Activated T-helper 9 cell treated with anti-CD3 and anti-CD28 coated beads, Interleukin-2, amount 50 U/mL, for 16 hours (primary cell): ENCODE measurements at regions not wholly inside any gene's neighbourhood (a gene's known extent, or its start where the extent isn't known, plus 50 kb on each side); places are given as distances from the start of the nearest gene placed in this dataset.
"Not testable (repeated sequence)": the region's sequence is repeated elsewhere in the genome, so short reads cannot be mapped to it uniquely, and the experiment has no call there.

Experiments used
- DNase-seq: peaks from one replicate; pipeline ENCODE4 v3.0.0-alpha.2; 2020; ENCODE audit warnings: low read depth

DNA sequence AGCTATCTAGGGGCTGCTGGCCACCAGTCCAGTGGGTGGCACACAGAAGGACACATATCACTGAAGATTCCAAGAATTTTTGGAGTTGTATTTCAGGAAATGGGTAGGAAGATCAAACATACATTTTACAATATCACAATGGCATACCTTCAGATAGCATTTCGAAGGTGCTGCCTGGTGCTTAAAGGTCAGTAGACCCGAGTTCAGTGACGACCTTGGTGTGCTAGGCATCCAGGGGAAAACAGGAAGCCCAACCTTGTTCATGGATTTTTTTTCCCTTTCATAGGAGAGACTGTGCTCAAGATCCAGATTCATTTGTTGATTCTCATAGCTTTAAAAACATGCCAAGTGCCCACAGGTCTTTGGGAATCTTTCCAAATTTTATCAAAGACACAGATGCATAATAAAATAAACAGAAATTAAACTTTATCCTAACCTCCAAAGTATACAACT lies 51.0 kb upstream of the RCBTB2 start:
- no peak for DNase-seq

DNA sequence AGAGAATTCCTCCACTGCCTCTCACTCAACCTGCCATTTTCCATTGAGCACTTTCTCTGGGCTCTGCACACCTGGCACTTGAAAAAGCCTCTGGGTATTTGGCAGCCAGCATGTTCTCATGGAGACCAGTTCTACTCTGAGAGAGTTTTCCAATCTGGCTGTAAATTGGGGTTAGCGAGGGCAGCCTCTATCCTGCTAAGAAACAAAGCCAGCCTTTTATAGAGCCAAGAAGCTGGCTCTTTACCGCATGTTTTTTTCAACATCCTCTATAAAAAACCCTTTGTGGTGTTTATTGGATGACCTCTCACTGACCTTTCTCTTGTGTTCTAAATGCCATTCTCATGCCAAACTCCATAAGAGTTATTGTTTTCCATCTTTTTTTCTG lies 52.6 kb upstream of the RCBTB2 start:
- DNase-seq = no peak

DNA sequence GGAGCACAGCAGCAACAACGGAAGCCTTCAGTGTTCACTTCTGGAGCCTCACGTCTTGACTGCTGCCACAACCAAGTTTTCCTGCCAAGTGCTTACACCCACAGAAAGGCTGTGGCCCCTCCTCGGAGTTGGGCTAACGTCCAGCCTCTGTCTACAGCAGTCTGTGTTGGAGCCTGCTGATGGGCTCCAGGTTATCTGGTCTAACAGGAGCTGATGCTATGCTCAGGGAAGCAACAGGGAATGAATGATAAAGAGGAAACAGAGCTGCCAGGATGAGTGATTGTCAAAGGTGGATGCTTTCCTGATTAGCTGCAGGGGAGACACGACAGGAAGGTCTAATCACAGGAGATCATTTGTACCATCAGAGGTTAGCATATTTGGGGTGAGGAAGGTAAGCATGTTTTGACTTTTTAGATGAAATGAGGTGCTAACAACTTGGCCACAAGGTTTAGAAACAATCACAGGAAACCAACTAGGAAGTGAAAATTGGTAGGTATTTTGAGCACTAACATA lies 53.8 kb upstream of the RCBTB2 start:
- no peak for DNase-seq

DNA sequence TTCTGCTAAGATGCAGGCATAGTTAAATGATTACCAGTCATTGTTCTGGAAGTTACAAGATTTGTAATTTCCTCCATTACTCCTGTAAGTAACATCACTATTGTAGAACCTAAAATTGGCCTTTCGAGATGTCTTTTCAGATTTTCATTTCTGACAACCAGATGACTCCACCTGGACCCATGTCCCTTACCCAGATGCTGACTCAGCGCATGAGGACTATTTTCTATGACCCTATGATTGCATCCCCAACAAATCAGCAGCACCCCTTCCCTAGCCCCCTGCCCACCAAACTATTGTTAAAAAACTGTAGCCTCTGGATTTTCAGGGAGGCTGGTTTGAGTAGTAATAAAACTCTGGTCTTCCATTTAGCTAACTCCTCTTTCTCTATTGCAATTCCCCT lies 55.2 kb upstream of the RCBTB2 start:
- DNase-seq = no peak

DNA sequence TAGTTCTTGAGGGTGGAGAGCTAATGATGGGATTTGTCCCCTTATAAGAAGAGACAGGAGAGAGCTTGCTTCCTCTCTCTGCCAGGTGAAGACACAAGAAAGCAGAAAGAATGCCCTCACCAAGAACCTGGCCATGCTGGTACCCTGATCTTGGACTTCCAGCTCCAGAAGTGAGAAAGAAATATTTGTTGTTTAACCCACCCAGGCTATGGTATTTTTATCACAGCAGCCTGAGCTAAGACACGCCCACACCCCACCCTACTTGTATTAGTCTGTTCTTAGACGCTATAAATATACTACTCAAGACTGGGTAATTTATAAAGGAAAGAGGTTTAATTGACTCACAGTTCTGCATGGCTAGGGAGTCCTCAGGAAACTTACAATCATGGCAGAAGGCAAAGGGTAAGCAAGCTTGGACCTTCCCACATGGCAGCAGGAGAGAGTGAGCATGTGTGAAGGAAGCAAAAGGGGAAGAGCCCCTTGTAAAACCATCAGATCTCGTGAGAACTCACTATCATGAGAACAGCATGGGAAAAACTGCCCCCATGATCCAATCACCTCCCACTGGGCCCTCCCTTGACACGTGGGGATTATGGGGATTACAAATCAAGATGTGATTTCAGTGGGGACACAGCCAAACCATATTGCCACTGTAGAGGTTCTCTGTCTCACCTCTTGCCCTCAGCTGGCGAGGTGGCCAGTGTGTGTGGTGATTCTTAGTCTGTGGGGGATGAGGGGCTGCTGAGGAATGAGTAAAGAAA lies 57.4 kb upstream of the RCBTB2 start:
- no peak for DNase-seq

DNA sequence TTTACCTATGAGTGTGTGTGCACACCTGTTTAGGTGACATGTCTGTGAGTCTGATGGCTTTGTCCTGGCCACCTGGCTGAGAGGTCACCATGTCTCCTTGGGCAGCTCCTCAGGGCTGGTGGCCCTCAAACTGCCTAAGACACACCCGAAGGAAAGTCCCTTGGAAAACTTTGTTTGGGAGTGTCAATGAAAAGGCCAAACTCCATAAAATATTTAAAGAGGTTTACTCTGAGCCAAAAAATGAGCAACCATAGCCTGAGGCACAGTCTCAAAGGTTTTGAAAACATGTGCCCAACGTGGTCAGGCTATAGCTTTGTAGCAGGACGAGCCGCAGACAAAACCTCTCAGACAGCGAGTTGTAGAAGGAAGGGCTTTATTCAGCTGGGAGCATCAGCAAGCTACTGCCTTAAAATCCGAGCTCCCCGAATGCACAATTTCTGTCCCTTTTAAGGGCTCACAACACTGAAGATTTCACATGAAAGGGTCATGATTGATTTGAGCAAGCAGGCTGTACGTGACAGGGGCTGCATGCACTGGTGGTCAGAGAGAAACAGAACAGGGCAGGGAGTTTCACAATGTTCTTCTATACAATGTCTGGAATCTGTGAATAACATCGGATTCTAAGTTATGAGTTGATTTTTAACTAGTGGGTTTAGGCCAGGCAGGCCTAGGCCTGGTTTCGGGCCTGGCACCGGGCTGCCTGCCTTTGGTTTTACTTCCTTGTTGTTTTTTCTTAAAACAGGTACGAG lies 58.4 kb upstream of the RCBTB2 start:
- DNase-seq = not testable (repeated sequence)

DNA sequence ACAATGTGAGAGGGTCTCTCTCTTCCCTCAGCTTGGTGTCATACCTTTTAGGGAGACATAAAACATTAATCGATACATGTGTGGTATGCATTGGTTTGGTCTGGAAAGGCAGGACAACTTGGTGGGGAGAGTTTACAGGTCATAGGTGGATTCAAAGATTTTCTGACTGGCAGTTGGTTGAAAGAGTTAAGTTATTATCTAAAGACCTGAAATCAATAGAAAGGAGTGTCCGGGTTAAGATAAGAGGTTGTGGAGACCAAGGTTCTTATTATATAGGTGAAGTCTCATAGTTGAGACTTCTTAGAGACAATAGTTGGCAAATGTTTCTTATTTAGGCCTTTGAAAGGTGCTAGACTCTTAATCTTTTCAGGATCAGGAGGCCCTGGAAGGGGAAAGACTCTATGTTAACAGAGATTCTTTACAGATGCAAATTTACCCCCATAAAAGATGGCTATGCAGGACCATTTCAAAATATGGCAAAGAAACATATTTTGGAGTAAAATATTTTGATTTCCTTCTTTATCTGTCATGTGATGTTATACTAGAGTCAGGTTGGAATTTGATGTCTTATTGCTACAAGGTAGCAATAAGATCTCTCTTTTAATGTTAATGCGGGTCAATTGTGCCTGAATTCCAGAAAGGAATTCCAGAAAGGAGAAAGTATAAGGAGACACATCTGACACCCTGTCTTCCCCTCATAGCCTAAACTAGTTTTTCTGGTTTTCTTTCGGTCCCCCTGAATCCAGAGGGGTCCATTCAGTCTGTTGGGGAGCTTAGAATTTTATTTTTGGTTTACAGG lies 59.2 kb upstream of the RCBTB2 start:
- no peak for DNase-seq

DNA sequence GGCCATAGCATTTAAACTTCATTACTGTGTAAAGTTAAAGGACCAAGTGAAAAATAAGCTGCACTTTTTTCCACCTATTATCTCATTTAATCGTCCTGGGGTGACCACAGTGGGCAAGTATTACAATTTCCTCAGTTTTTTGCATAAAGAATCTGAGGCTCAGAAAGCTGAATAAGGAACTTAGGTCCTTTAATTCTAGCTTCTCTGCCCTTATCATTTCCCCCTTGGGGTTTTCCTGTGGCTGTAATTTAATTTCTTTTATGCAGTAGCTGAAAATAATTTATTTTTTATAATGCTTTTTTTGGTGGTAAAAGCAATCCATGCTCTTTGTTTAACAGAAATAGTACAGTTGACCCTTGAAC lies 59.8 kb upstream of the RCBTB2 start:
- no peak for DNase-seq

DNA sequence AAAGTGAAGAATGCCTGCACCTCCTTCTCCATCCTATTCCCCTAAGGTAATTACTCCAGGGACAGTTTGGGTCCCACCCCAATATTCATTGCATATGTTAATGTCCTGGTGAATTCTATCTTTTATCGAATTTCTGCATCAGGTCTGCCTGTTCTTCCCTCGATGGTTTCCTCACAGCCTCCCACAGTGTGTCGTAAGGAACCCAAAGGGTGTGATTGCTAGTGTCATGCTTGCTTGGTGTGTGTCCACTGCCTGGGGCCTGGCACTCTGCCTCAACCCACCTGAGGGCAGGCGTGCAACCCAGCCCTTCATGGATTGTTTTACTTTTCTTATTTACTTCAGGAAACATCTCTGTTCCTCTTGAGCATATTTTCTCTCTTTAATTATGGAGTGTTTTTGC lies 60.2 kb upstream of the CYSLTR2 start:
- no peak for DNase-seq

DNA sequence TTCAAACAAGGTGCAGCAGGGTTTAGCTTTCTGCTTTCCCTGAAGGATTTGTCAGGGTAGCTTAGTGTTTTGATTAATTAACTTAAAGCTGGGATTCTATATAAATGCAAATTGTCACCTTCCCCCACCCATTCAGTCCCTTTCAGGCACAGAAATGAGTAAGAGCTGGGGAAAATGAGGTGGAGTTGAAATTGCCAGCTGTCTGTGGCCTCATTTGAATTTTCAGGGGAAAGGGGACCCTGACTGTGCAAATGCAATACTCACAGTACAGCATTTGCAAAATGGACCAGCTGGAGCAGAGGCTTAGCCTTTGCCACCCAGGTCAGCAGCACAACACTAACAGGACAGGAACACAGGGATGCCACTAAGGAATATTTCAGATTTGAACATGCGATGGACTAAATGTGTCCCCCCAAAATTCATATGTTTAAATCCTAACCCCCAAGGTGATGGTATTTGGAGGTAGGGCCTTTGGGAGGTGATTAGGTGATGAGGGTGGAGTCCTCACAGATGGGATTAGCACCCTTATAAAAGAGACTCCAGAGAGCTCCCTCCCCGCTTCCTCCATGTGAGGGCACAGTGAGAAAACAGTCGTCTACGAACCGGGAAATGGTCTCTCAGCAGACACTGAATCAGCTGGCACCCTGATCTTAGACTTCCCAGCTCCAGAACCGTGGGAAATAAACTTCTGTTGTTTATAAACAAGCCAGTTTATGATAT lies 59.5 kb upstream of the CYSLTR2 start:
- no peak for DNase-seq

DNA sequence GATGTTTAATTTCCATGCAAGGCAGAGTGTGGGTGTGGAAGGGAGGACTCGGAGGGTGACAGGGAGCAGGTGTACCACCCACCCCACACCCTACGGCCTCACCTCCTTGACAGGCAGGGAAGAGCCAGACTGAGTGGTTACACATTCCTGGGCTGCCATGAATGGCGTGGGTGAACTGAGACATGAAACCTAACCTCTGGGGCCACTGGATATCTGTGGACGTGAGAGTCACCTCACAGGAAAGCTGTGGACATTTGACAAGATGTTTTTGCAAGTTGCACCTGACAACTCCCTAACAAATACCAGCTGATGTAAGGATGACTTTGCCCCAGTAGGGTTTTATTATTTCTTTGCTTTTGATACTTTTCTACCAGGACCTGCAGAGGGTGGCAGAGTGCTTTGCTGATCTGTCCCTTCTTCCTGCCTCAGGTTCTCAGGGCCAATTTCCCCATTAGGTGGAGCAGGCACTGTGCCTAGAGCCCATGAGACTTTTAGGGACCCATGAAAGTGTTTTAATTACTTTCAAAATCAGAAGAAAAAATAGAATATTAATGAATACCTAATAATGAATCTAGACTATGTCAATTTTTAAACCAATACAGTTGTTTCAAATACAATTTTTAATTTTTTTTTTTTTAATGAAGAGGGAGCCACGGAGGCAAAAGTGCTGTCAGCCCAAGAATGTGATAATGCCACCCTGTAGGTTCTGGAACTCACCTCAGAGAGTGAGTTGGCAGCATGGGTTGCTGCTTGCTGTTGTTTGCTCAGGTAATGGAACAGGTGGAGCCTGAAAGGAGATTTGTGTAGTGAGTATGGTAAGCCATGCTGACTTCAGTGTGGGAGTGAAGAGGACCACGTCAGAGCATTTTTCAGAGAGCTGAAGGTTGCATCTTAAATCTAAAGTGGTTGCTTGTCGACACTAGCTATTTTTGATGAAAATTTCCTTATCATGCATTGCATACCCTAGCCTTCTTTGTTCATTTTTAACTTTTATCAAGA lies 58.0 kb upstream of the CYSLTR2 start:
- DNase-seq = peak; percentile 12

DNA sequence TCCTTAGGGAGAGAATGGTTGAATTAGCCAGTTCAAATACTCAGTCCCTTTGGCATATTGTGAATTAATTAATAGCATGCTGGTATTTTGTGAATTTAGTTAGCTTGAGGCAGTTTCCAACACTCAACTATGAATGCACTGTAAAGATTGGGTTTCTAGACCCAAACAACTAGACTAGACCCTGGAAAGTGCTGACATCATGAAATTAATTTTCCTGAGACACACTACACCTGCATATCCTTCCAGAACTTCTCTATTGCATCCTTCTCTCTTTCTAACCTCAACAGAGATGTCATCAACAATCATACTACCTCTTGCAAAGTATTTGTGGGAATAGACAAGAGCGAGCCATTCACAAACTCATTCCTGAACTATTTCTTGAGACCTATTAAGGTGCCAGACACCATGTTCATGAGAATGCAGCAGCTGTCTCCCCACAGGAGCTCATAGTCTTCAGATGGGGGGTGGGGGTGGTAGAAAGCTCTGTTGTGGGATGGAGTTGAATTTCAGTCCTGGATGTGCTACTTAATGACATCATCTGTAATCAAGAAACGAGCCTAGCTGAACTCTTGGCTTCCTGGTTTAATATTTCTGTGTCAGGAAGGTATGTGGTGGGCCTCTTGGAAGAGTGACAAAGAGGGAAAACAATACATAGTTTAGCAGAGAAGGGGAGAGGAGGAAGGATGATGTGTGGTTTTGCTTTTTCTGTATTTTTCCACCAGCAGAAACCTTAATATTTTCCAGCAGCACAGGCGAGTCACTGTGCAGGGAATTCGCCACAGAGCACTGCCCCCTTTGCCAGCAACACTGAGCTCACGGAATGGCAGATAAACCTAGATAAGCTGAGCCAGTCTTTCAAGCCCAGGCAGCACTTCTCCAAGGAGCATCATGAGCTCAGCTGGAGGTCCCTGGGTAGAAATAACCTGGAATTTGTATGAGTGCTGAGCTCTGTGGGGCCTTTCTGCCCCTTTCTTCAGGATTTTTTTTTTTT lies 53.1 kb upstream of the CYSLTR2 start:
- no peak for DNase-seq

DNA sequence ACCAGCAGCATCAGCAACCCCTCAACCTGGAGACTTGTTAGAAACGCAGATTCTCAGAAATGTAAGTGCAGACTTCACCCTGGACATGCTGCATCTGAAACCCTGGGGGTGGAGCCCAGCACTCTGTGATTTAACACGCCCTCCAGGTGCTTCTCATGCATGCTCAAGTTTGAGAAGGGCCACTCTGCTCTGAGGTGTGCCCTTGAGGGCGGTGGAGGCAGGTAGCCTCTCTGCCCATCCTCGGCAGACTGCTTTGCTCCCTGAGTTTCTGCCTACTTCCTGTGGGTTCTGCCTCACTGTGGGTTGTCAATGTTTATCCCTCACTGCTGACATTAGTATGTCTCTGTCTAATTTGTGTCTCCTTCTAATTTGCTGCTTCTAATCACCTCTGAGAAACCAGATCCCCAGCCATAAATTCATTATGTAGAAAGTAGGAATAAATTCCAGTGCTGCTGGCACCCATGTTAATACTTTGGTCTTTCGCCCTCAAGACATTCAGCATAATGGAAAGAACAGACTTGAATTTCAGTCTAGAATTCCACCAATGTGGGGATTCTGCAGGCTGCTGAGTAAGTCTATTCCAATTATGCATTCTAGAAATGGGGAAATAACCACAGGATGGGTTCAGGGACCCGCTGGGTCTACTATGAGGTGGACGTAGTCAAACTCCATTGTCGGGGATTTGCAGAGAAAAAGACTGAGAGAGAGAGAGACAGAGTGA lies 51.3 kb upstream of the CYSLTR2 start:
- no peak for DNase-seq

DNA sequence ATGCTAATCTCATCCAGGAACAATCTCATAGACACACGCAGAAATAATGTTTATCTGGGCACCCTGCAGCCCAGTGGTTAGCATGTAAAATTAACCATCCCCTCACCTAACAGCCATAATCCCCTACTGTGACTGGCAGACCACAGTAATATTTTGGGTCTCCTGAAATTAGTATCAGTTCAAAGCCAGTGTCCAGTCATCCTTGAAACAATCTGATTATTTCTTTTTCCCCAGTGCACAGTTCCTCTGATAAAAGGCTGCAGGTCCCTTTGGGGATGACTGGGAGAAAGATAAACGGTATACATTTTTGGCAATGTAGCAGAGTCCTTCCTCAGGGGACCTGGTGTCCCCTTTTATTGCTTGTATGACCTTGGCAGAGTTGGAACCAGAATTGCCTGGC lies 50.4 kb upstream of the CYSLTR2 start:
- DNase-seq = no peak
